ENCODE measurements at regions not wholly inside any gene's neighbourhood (a gene's known extent, or its start where the extent isn't known, plus 50 kb on each side); places are given as distances from the start of the nearest gene placed in this dataset.

DNA sequence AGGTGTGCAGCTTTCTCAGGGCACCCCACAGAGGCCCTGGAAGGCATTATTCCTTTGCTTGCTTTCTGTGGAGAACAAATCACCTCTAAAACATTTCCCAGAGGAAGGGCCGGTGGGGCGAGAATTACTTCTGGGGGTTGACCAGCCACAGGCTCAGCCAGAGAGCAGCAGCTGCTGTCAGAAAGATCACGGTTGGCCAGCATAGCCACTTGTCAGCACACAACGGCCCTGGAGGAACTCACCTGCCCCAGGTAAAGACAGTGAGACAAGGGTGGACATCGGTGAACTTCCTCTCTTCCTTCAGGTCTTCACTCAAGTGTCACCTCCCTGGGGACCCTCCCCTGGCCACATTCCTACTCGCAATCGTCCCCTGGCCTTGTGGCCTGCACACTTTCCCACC is 69.5 kb upstream of the CLDN14 start:
- no peak overlapping the region for H3K27ac Mint-ChIP-seq
- H3K27me3 Mint-ChIP-seq, result peaks cover 20% of the 10 kb centered on the region
- no peak for DNase-seq
- no peaks in the 10 kb centered on the region for H3K9me3 Mint-ChIP-seq
- H3K4me3 Mint-ChIP-seq, result no peak overlapping the region
- no peaks in the 10 kb centered on the region for H3K36me3 Mint-ChIP-seq
- H3K4me1 Mint-ChIP-seq, result no peaks in the 10 kb centered on the region
- CTCF ChIA-PET, result interaction anchor here (1.8 kb wide), 1 partner anchor 81 kb away, joined by 4 read pairs; no protein-coding TSS in a partner anchor

DNA sequence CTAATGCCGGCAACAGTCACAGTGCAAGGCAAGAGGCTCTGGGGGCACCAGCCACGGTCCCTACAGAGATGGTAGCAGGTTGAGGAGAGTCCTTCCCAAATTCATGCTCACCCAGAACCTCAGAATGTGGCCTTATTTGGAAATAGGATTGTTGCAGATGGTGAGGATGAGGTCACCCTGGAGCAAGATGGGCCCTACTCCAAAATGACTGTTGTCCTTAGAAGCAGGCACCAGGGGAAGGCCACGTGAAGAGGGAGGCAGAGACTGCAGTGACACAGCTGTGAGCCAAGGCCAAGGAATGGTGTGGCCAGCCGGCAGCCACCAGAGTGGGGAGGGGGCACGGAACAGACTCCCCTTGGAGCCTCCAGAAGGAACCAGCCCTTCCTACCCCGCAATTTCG is 70.8 kb upstream of the CLDN14 start:
- Mint-ChIP-seq H3K9me3 (no peaks in the 10 kb centered on the region), H3K36me3 (no peaks in the 10 kb centered on the region), H3K4me1 (no peaks in the 10 kb centered on the region), H3K27ac (no peak overlapping the region), H3K27me3 (peaks cover 15% of the 10 kb centered on the region), H3K4me3 (no peak overlapping the region)
- CTCF ChIA-PET, result interaction anchor here (1.5 kb wide), 1 partner anchor 80 kb away, joined by 3 read pairs; no protein-coding TSS in a partner anchor
- no peak for DNase-seq

DNA sequence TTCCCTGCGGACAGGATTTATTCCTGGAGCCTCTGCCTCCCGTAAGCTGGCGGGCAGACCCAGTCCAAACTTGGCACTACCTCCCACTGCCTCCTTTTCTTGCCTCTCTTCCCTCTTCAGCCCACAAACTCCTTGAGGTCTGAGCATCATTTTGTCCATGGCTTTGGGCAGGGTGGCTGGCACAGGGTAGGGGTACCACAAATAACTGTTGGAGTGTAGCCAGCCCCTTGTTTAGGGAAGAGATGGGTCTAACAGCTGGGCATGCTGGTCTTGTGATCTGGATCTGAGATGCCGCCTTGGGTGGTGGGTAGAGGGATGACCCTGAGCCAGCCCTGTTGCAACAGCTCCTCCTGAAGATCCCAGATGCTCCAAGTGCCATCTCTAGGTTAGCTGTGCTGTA is 71.4 kb upstream of the CLDN14 start:
- Mint-ChIP-seq H3K9me3 (no peaks in the 10 kb centered on the region), H3K36me3 (no peaks in the 10 kb centered on the region), H3K4me3 (no peak overlapping the region), H3K4me1 (no peaks in the 10 kb centered on the region), H3K27me3 (peaks cover 18% of the 10 kb centered on the region), H3K27ac (no peak overlapping the region)
- DNase-seq, result no peak
- CTCF ChIA-PET, result interaction anchor here (1.5 kb wide), 1 partner anchor 79 kb away, joined by 3 read pairs; no protein-coding TSS in a partner anchor

DNA sequence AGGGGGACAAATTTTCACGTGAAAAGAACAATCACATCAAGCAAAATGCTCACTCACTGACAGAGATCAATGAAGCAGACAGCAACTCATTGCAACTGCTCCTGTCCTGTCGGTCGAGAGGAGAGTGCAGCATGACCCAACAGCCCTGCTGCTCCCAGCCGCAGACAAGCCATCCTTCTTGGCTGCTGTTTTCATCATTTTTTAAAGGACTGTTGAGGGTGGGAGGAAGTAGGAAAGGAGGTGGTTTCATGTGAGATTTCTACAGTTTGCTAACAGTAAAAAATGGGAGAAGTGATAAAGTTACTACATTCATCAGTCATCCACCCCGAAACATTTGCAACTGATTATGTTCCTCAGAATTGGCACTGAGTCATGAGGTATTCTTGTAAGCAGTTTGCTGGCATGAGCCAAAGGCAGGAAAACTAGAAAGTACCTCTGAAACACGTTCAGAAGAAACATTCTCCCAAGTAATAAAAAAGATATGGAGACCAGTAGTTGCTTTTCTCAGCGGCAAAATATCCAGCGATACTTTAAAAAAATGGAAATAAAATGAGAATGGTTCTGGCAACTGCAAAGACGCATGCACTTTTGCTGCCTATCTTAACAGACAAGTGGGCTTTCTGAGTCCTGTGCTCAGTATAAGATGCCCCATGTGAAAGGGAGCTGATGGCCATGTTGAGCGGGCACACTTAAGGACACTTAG is 72.0 kb upstream of the CLDN14 start:
- Mint-ChIP-seq H3K27me3 (peaks cover 18% of the 10 kb centered on the region), H3K36me3 (no peaks in the 10 kb centered on the region), H3K27ac (no peak overlapping the region)

DNA sequence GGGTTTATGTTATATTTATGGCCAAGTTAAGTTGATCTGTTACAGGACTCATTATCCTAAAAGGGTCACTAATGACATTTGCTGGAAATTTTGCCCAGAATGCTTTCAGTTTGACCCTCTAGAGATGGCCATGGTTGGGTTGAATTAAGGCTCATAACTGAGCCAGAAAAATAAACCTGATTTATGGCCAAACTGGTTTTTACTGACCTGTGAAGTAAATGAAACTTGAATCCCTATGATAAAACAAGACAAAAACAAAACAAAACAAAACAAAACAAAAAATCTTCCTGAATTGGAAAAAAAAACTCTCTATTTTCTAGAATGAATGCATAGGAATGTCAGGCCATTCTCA is 72.5 kb upstream of the CLDN14 start:
- peaks cover 18% of the 10 kb centered on the region for H3K27me3 Mint-ChIP-seq
- H3K4me1 Mint-ChIP-seq, result no peaks in the 10 kb centered on the region
- no peak for DNase-seq
- no peak overlapping the region for H3K27ac Mint-ChIP-seq
- no peak overlapping the region for H3K4me3 Mint-ChIP-seq
- no peaks in the 10 kb centered on the region for H3K9me3 Mint-ChIP-seq
- CTCF ChIA-PET, result no interaction called here
- H3K36me3 Mint-ChIP-seq, result no peaks in the 10 kb centered on the region

More for the DNA sequence above, 72.0 kb upstream of the CLDN14 start:
- CTCF ChIA-PET, result no interaction called here
- DNase-seq, result no peak
- H3K9me3 Mint-ChIP-seq, result no peaks in the 10 kb centered on the region
- no peaks in the 10 kb centered on the region for H3K4me1 Mint-ChIP-seq
- H3K4me3 Mint-ChIP-seq, result no peak overlapping the region

DNA sequence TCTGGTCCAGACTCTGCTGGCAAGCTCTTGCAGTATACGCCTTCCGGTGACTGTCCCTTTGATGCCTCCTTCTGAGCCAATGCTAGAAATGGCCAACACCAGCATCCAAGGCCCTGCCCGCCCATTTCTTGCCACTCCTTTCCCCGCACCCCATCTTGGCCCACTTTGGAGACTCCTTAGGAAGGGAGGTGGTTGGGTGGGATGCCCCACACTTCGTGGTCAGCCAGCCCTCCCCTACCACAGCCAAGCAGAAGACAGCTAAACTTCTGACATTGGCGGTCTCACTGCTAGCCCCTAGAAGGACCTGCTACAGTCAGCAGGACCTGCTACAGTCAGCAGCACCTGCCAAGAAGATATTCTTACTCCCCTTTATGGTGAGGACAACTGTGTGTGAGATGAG is 73.5 kb upstream of the CLDN14 start:
- H3K9me3 Mint-ChIP-seq, result no peaks in the 10 kb centered on the region
- H3K27me3 Mint-ChIP-seq, result peaks cover 18% of the 10 kb centered on the region
- H3K27ac Mint-ChIP-seq, result no peak overlapping the region
- CTCF ChIA-PET, result no interaction called here
- no peak for DNase-seq
- H3K4me3 Mint-ChIP-seq, result no peak overlapping the region
- H3K36me3 Mint-ChIP-seq, result no peaks in the 10 kb centered on the region
- no peaks in the 10 kb centered on the region for H3K4me1 Mint-ChIP-seq

DNA sequence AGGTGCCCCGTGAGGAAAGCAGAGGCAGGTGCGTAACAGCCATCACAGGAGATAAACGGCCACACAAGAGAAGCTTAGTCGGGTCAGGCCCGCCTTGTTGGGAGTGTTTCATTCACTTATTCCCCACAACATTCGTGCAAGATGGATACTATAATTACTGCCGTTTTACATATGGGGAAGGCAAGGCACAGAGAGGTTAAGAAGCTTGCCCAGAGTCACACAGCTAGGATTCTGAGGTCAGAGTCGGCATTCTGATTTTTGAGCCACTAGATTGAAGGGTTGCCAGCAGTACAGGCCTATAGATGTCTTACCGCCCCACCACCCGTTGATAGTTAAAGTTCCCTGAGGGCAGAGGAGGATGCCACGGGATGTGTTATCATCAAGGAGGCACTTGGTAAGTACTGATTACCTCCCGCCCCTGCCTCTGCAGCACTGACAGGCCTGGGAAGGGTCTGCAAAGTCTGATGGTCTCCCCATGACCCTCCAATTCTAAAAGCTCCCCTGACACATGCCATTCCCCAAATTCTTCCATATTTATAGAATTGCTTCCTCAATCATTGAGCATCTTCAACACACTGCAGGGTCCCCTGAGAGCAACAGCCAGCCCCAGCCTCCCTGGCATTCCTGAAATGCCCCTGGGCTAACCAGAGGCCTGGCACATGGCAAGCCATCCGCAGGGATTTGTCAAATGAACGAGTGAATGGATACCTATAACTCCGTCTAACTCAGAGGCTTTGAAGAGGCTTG is 74.7 kb upstream of the CLDN14 start:
- H3K27me3 Mint-ChIP-seq, result peaks cover 18% of the 10 kb centered on the region
- H3K27ac Mint-ChIP-seq, result no peak overlapping the region
- H3K4me1 Mint-ChIP-seq, result no peaks in the 10 kb centered on the region
- CTCF ChIA-PET, result no interaction called here
- H3K4me3 Mint-ChIP-seq, result no peak overlapping the region
- H3K9me3 Mint-ChIP-seq, result no peaks in the 10 kb centered on the region
- no peaks in the 10 kb centered on the region for H3K36me3 Mint-ChIP-seq
- no peak for DNase-seq

DNA sequence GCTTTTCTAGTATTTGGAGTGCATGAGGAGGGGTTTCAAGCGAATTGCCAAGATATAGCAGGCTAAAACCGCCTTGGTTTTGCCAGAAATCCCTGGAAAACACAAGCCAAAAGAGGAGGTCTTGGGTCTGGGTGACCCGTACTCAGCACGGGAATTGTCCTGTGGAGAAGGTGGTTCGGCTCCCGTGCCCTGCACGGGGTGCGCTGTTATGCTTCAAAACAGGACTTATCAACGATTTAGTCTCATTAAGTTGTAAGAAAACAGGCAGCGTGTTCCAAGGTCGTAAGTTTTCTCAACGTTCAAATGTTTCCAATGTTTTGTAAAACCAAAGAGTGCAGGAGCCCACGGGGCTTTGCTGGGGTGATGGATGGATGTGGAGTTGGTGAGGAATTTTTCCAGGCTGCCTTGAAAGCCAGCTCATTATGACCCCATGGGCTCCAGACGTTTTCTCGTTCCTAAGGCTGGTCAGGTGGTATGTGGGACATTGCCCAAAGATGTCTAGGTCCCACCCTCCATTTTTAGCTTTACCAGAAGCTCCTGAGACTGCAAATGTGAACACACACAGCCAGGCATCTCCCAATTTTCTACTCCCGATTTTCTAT is 75.4 kb upstream of the CLDN14 start:
- no peak overlapping the region for H3K4me3 Mint-ChIP-seq
- no peaks in the 10 kb centered on the region for H3K4me1 Mint-ChIP-seq
- CTCF ChIA-PET, result no interaction called here
- no peaks in the 10 kb centered on the region for H3K36me3 Mint-ChIP-seq
- peaks cover 18% of the 10 kb centered on the region for H3K27me3 Mint-ChIP-seq
- H3K27ac Mint-ChIP-seq, result no peak overlapping the region
- no peaks in the 10 kb centered on the region for H3K9me3 Mint-ChIP-seq
- DNase-seq, result no peak

DNA sequence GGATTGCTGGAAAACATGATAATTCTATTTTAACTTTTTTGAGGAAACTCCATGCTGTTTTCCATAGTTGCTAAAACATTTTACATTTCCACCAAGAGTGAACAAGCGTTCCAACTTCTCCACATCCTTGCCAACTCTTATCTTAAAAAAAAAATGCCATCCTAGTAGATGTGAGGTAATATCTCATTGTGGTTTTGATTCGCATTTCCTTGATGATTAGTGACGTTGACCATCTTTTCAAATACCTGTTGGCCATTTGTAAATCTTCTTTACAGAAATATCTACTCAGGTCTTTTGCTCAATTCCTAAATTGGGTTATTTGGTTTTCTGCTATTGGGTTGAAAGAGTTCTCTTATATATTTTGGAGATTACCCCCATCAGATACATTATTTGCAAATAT is 77.4 kb upstream of the CLDN14 start:
- Mint-ChIP-seq H3K4me3 (no peak overlapping the region), H3K36me3 (no peaks in the 10 kb centered on the region), H3K9me3 (no peaks in the 10 kb centered on the region), H3K4me1 (no peaks in the 10 kb centered on the region), H3K27ac (no peak overlapping the region), H3K27me3 (peaks cover 18% of the 10 kb centered on the region)
- CTCF ChIA-PET, result no interaction called here
- DNase-seq, result no peak

DNA sequence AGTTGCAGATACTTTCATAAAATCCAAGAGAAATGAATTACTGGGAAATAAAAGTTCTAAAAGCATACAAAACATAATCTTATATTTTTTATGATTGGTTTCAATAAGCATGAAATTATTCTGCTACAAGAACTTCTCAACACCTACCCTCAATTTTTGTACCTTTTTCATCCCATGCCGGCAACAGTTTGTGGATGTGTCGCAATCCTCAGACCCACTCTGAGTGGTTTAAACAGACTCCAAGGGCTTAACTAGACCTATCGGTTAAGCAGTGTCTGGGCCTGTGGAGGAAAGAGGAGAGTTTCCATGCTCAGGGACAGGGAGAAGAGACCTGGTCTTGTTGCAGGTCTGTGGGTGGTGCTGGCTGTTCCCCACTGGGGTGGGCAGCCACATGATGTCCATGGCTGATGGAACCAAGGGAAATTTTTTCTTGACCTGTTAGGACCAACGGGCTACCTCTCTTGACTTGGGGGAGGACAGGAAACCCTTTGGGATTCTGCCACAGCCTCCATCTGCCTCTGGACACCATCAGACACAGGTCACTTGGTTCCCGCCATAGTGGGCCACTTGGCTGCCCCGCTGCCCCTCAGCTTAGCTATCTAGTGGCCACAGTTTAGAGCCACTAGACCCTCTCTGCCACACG is 81.1 kb upstream of the CLDN14 start:
- Mint-ChIP-seq H3K27ac (no peak overlapping the region), H3K4me3 (no peak overlapping the region), H3K4me1 (no peaks in the 10 kb centered on the region), H3K27me3 (peaks cover 13% of the 10 kb centered on the region), H3K36me3 (no peaks in the 10 kb centered on the region), H3K9me3 (no peaks in the 10 kb centered on the region)
- CTCF ChIA-PET, result no interaction called here
- DNase-seq, result no peak

DNA sequence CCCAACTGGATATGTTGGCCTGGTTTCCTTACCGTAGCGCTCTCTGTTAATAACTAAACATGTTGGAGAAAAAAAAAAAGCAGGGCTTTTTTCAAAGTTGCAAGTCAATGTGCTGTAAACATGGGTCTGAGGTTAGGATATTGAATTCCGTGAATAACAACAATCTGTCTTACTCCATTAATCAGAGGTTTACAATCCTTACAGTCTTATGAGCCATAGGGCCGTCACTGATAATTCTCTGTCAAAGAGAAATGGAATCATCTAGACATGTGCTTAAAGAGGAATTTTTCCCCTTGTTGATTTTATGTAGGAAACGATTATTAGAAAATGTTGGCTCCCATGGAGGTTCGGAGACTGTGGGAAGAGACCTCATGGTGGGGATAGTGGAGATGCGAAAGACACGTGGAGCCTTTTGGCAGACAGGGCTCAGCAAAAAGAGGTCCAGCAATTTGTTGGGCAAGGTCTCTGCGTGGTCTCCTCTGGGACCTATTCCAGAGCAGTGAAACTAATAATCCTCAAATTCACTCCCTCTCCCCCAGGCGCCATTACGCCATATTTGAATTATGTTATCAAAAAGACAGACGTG is 83.5 kb upstream of the CLDN14 start:
- Mint-ChIP-seq H3K27ac (no peak overlapping the region), H3K36me3 (no peaks in the 10 kb centered on the region), H3K4me1 (no peaks in the 10 kb centered on the region), H3K9me3 (no peaks in the 10 kb centered on the region), H3K27me3 (peaks cover 21% of the 10 kb centered on the region), H3K4me3 (no peak overlapping the region)
- DNase-seq, result no peak
- CTCF ChIA-PET, result no interaction called here

DNA sequence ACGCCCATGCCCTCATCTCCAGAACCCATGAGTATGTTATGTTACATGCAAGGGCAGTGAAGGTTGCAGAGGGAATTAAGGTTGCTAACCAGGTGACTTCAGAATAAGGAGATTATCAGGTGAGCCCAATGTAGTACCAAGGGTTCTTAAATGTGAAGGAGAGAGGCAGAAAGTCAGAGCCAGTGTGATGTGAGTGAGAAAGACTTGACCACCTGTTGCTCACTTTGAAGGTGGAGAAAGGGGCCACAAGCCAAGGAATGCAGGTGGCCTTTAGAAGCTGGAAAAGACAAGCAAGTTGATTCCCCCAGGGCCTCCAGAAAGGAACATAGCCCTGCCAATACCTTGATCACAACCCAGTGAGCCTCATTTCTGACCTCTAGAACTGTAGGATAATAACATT is 84.7 kb upstream of the CLDN14 start:
- no peaks in the 10 kb centered on the region for H3K36me3 Mint-ChIP-seq
- peaks cover 21% of the 10 kb centered on the region for H3K27me3 Mint-ChIP-seq
- no peaks in the 10 kb centered on the region for H3K9me3 Mint-ChIP-seq
- H3K27ac Mint-ChIP-seq, result no peak overlapping the region
- no peaks in the 10 kb centered on the region for H3K4me1 Mint-ChIP-seq
- CTCF ChIA-PET, result no interaction called here
- no peak overlapping the region for H3K4me3 Mint-ChIP-seq
- DNase-seq, result no peak

DNA sequence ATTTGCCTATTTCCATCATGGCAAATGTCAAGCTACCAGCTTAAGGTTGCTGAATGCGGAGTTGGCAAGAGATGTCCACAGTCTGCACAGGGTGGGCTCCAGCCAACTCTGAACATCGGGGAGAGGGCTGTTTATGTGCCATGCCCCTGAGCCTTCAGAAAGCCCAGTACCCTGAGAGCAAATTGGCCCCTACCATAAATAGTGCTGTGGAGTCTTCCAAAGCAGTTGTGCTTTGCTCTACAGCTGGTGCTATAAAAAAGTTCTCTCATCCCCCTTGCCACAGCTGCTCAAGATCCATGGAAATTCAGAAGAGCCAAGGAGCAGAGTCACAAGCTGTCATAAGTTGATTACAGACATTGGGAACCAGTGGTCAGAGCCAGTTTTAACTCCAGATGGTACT is 85.6 kb upstream of the CLDN14 start:
- CTCF ChIA-PET, result no interaction called here
- no peaks in the 10 kb centered on the region for H3K36me3 Mint-ChIP-seq
- peaks cover 21% of the 10 kb centered on the region for H3K27me3 Mint-ChIP-seq
- no peak overlapping the region for H3K27ac Mint-ChIP-seq
- no peaks in the 10 kb centered on the region for H3K9me3 Mint-ChIP-seq
- no peak for DNase-seq
- no peak overlapping the region for H3K4me3 Mint-ChIP-seq
- no peaks in the 10 kb centered on the region for H3K4me1 Mint-ChIP-seq

DNA sequence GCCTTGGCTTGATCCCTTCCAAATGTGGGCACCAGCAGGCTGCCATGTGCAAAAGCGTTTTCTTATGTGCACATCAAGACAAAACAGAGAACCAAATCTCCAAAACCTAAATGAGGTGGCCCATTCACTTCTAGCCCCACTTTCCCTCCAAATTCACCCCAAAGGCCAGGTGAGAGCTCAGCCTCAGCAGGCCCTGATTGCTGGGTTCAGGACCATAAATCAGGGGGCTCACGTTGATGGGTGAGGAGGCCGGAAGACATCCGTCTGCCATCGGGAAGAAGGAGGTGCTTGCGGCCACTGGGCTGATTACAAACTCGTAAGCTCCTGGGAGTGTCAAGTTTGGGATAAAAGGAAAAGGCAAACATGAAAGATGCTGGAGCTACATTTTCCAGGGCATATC is 86.7 kb upstream of the CLDN14 start:
- Mint-ChIP-seq H3K4me1 (no peaks in the 10 kb centered on the region), H3K4me3 (no peak overlapping the region), H3K27me3 (peaks cover 13% of the 10 kb centered on the region), H3K9me3 (no peaks in the 10 kb centered on the region), H3K27ac (no peak overlapping the region), H3K36me3 (no peaks in the 10 kb centered on the region)
- CTCF ChIA-PET, result no interaction called here
- DNase-seq, result no peak

All from activated naive CD4-positive, alpha-beta T cell treated with anti-CD3 and anti-CD28 coated beads, Interleukin-2, amount 10 ng/mL, durations not matched to agents 7 days and 5 days (primary cell).